Midbrain (tissue), 1 donor: ENCODE measurements at regions not wholly inside any gene's neighbourhood (a gene's known extent, or its start where the extent isn't known, plus 50 kb on each side); places are given as distances from the start of the nearest gene placed in this dataset.

Experiments used
- DNase-seq: peaks from one replicate; lab custom pipeline; 2025; lab: John Stamatoyannopoulos, UW

GRCh38 chr1:58909914-58910681, 126.3 kb upstream of the JUN start:
- DNase-seq = no peak

GRCh38 chr1:58911841-58912499, 128.1 kb upstream of the JUN start:
- DNase-seq = no peak

- no peak for DNase-seq
Observed at GRCh38 chr1:58914925-58915324, 131.1 kb upstream of the JUN start.

- DNase-seq = no peak
Observed at GRCh38 chr1:58917436-58917835, 133.6 kb upstream of the JUN start.

GRCh38 chr1:58919226-58919958, 135.5 kb upstream of the JUN start:
- no peak for DNase-seq

- DNase-seq = no peak
Observed at GRCh38 chr1:58919959-58920321, 136.1 kb upstream of the JUN start.

- DNase-seq = no peak
Observed at GRCh38 chr1:58921342-58921741, 137.5 kb upstream of the JUN start.

- DNase-seq = no peak
Observed at GRCh38 chr1:58921751-58922150, 137.9 kb upstream of the JUN start.

GRCh38 chr1:58922302-58923089, 138.6 kb upstream of the JUN start:
- DNase-seq = peak; percentile 17

- DNase-seq = no peak
Observed at GRCh38 chr1:58923090-58923470, 139.2 kb upstream of the JUN start.

- DNase-seq = no peak
Observed at GRCh38 chr1:58924016-58924565, 140.2 kb upstream of the JUN start.

- DNase-seq = no peak
Observed at GRCh38 chr1:58924821-58925220, 141.0 kb upstream of the JUN start.

GRCh38 chr1:58925247-58925646, 141.4 kb upstream of the JUN start:
- no peak for DNase-seq

- no peak for DNase-seq
Observed at GRCh38 chr1:58926152-58926551, 142.3 kb upstream of the JUN start.

GRCh38 chr1:58927041-58927721, 143.3 kb upstream of the JUN start:
- no peak for DNase-seq

- DNase-seq = no peak
Observed at GRCh38 chr1:58927722-58928085, 143.9 kb upstream of the JUN start.

- DNase-seq = no peak
Observed at GRCh38 chr1:58928514-58928913, 144.7 kb upstream of the JUN start.

GRCh38 chr1:58929671-58930325, 146.0 kb upstream of the JUN start:
- no peak for DNase-seq

- no peak for DNase-seq
Observed at GRCh38 chr1:58931024-58931423, 147.2 kb upstream of the JUN start.

- no peak for DNase-seq
Observed at GRCh38 chr1:58931756-58932155, 147.9 kb upstream of the JUN start.
